ENCODE measurements at regions not wholly inside any gene's neighbourhood (a gene's known extent, or its start where the extent isn't known, plus 50 kb on each side); places are given as distances from the start of the nearest gene placed in this dataset.

- DNase-seq (ENCODE audit: low spot score): no peak
- Histone ChIP-seq H3K36me3 (ENCODE audit: control insufficient read depth in 4 of 4, insufficient read depth in 3 of 4, low read depth in 1 of 4, low read length in 3 of 4) (no peaks in the 10 kb centered on the region), H3K27ac (ENCODE audit: low read depth in 1 of 2, low read length in 2 of 2) (no peak overlapping the region), H3K27me3 (ENCODE audit: control insufficient read depth in 4 of 4, insufficient read depth in 4 of 4, low read length in 3 of 4) (no peaks in the 10 kb centered on the region), H3K9me3 (ENCODE audit: control insufficient read depth in 4 of 4, low read length in 3 of 4) (no peaks in the 10 kb centered on the region), H3K9ac (ENCODE audit: low read depth in 1 of 2, low read length in 2 of 2) (no peak overlapping the region), H3K4me3 (ENCODE audit: low read depth in 1 of 3, low read length in 3 of 3) (no peak overlapping the region), H3K4me1 (ENCODE audit: control insufficient read depth in 4 of 4, insufficient read depth in 4 of 4, low read length in 3 of 4) (no peaks in the 10 kb centered on the region)
- WGBS: 59% methylated on average over 2 of the region's 2 CpGs
- TF ChIP-seq HNF4G (IDR thresholded peaks at IDR 0.05) (no peak), SP1 (IDR thresholded peaks at IDR 0.05) (no peak), TAF1 (conservative IDR thresholded peaks at IDR 0.05) (no peak), JUND (IDR thresholded peaks at IDR 0.05) (no peak), YY1 (IDR thresholded peaks at IDR 0.05) (no peak), GABPA (IDR thresholded peaks at IDR 0.05 in 1 of 2, conservative IDR thresholded peaks at IDR 0.05 in 1 of 2) (no peak), ATF3 (IDR thresholded peaks at IDR 0.05) (no peak), ZBTB33 (IDR thresholded peaks at IDR 0.05) (no peak), HNF4A (conservative IDR thresholded peaks at IDR 0.05) (no peak), FOXA1 (IDR thresholded peaks at IDR 0.05) (no peak)
Measured at GRCh38 chr17:70533427-70533826, 364.1 kb downstream of the KCNJ2 start.

- Histone ChIP-seq H3K9ac (ENCODE audit: low read depth in 1 of 2, low read length in 2 of 2) (no peak overlapping the region), H3K36me3 (ENCODE audit: control insufficient read depth in 4 of 4, insufficient read depth in 3 of 4, low read depth in 1 of 4, low read length in 3 of 4) (no peaks in the 10 kb centered on the region), H3K4me3 (ENCODE audit: low read depth in 1 of 3, low read length in 3 of 3) (no peak overlapping the region), H3K9me3 (ENCODE audit: control insufficient read depth in 4 of 4, low read length in 3 of 4) (no peaks in the 10 kb centered on the region), H3K4me1 (ENCODE audit: control insufficient read depth in 4 of 4, insufficient read depth in 4 of 4, low read length in 3 of 4) (no peaks in the 10 kb centered on the region), H3K27ac (ENCODE audit: low read depth in 1 of 2, low read length in 2 of 2) (no peak overlapping the region), H3K27me3 (ENCODE audit: control insufficient read depth in 4 of 4, insufficient read depth in 4 of 4, low read length in 3 of 4) (no peaks in the 10 kb centered on the region)
- no peak for DNase-seq (ENCODE audit: low spot score)
- 89% methylated on average over 1 of the region's 1 CpG for WGBS
- TF ChIP-seq REST (IDR thresholded peaks at IDR 0.05) (no peak), YY1 (IDR thresholded peaks at IDR 0.05) (no peak), FOXA1 (IDR thresholded peaks at IDR 0.05) (no peak), EGR1 (IDR thresholded peaks at IDR 0.05; ENCODE audit: low read depth in 2 of 2) (no peak), MAX (IDR thresholded peaks at IDR 0.05) (no peak), JUND (IDR thresholded peaks at IDR 0.05) (no peak)
Measured at GRCh38 chr17:70535986-70536385, 366.7 kb downstream of the KCNJ2 start.

Data from liver (tissue), 7 donors.